Esophagus squamous epithelium (tissue), 5 donors: ENCODE measurements at regions not wholly inside any gene's neighbourhood (a gene's known extent, or its start where the extent isn't known, plus 50 kb on each side); places are given as distances from the start of the nearest gene placed in this dataset.
A peak's percentile ranks its signal among the peaks of the same experiment; 100 is the strongest.

Experiments used
- DNase-seq: peaks from one replicate; lab custom pipeline; 2025; lab: John Stamatoyannopoulos, UW
- H3K27ac ChIP-seq, 4 donors: fragments of 200-600 bp; sonication (generic); one replicate each; pipeline ENCODE4 v1.5.1; 2016 to 2019; ENCODE audit warnings: mild to moderate bottlenecking in 1 of 4
- H3K27me3 ChIP-seq, 4 donors: fragments of 200-600 bp; sonication (generic); 1 replicate in 3 of 4; 2 replicates in 1 of 4; pipeline versions ENCODE4 v1.5.1 to v1.6.0; 2017 to 2021; ENCODE audit warnings: antibody characterized with exemption in 1 of 4
- H3K36me3 ChIP-seq, 3 donors: fragments of 200-600 bp; sonication (generic); one replicate each; pipeline ENCODE4 v1.5.1; 2016 to 2019
- H3K4me1 ChIP-seq, 3 donors: fragments of 200-600 bp; sonication (generic); one replicate each; pipeline ENCODE4 v1.5.1; 2017 to 2019
- H3K4me3 ChIP-seq, 4 donors: fragments of 200-600 bp; sonication (generic); 1 replicate in 3 of 4; 2 replicates in 1 of 4; pipeline ENCODE4 v1.5.1; 2016 to 2019; ENCODE audit warnings: mild to moderate bottlenecking in 2 of 4, moderate library complexity in 1 of 4
- H3K9me3 ChIP-seq, 3 donors: fragments of 200-600 bp; sonication (generic); one replicate each; pipeline ENCODE4 v1.5.1; 2016 to 2019
- CTCF ChIP-seq, 6 experiments: fragments of 450-650 bp in 4 of 6; fragments of 200-600 bp in 2 of 6; sonication (generic) in 2 of 6; IDR thresholded peaks; one replicate each; pipeline ENCODE4 v1.5.1; 2016 to 2019; ENCODE audit warnings: antibody characterized with exemption in 6 of 6, mild to moderate bottlenecking in 4 of 6, moderate library complexity in 4 of 6
- POLR2A ChIP-seq, 4 donors: fragments of 450-650 bp; IDR thresholded peaks; one replicate each; pipeline ENCODE4 v1.6.1; 2017; ENCODE audit warnings: antibody characterized with exemption in 4 of 4, mild to moderate bottlenecking in 4 of 4, moderate library complexity in 3 of 4
- WGBS, 2 donors: methylation state at CpG; one replicate each; pipeline ENCODE4 v1.1.5; 2018; 5-methylcytosine and 5-hydroxymethylcytosine counted together
- intact Hi-C: fragments of 100-400 bp; cut with DNase I; formaldehyde crosslinking; loops from one replicate; pipeline ENCODE4 v1.15.0; 2022
- donor health status: DM: yes; HTN: yes; CAD: no.

GRCh38 chr12:46468160-46468559 is 95.6 kb upstream of the SLC38A2 start:
- Histone ChIP-seq H3K9me3 (no peaks in the 10 kb centered on the region), H3K4me1 (peaks cover 0 to 22% (median 10%) of the 10 kb centered on the region in 3 donors), H3K27ac (no peak overlapping the region), H3K4me3 (no peak overlapping the region), H3K36me3 (no peaks in the 10 kb centered on the region), H3K27me3 (no peaks in the 10 kb centered on the region)
- WGBS, 2 donors: 78 to 82% methylated on average over 6 of the region's 6 CpGs
- TF ChIP-seq CTCF (IDR thresholded peaks at IDR 0.05) (no peak), POLR2A (IDR thresholded peaks at IDR 0.05) (no peak)
- no peak for DNase-seq
- intact Hi-C loops: no loop called here

- TF ChIP-seq CTCF (IDR thresholded peaks at IDR 0.05) (no peak), POLR2A (IDR thresholded peaks at IDR 0.05) (no peak)
- Histone ChIP-seq H3K9me3 (no peaks in the 10 kb centered on the region), H3K27me3 (no peaks in the 10 kb centered on the region), H3K36me3 (no peaks in the 10 kb centered on the region), H3K27ac (no peak overlapping the region), H3K4me3 (no peak overlapping the region), H3K4me1 (peaks cover 9 to 38% (median 28%) of the 10 kb centered on the region in 3 donors)
- no peak for DNase-seq
- intact Hi-C loops: no loop called here
Measured at GRCh38 chr12:46465307-46465706, 92.7 kb upstream of the SLC38A2 start.

GRCh38 chr12:46464863-46465262 is 92.3 kb upstream of the SLC38A2 start:
- Histone ChIP-seq H3K27me3 (no peaks in the 10 kb centered on the region), H3K4me3 (no peak overlapping the region), H3K9me3 (no peaks in the 10 kb centered on the region), H3K4me1 (peaks cover 9 to 39% (median 28%) of the 10 kb centered on the region in 3 donors), H3K27ac (no peak overlapping the region), H3K36me3 (no peaks in the 10 kb centered on the region)
- no peak for TF ChIP-seq CTCF (IDR thresholded peaks at IDR 0.05)
- TF ChIP-seq POLR2A (IDR thresholded peaks at IDR 0.05): no peak
- DNase-seq: no peak
- 94 to 96% methylated on average over 3 of the region's 3 CpGs for WGBS, 2 donors
- intact Hi-C loops: no loop called here

DNA sequence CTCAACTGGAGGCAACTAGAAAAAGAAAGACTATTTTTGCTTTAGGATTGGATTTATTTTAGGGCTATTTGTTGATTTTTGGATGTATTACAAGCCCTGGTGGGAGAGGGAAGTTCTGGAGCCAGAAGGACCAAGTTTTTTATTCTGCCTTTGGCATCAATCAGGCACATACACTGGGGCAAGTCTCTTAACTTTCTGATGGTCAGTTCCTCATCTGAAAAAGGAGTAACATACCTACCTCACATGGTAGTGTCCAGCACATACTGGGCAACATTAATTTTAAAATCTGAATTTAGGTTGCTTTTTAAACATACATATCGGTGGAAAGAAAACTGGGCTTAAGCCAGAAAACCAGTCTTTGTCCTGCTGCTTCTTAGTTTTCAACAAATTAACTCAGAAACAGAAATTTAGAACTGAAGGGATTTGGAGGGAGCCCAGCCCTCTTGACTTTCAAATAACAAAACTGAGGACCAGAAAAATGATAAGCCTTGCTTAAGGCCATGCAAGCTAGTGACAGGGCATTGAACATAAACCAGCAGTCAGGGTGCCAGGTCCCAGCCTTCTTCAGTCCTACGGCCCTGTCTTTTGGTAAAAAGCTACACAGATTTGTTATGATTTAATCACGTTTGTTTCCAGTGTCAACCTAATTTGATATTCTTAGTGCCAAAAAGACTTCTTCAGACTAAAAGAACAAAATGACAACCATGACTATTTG is 90.2 kb upstream of the SLC38A2 start:
- no peak for TF ChIP-seq POLR2A (IDR thresholded peaks at IDR 0.05)
- TF ChIP-seq CTCF (IDR thresholded peaks at IDR 0.05): no peak
- H3K27me3 ChIP-seq: no peaks in the 10 kb centered on the region
- intact Hi-C loops: no loop called here
- no peaks in the 10 kb centered on the region for H3K9me3 ChIP-seq
- DNase-seq: no peak
- no peak overlapping the region for H3K4me3 ChIP-seq
- WGBS, 2 donors: 35% methylated on average over 3 of the region's 3 CpGs
- H3K36me3 ChIP-seq: no peaks in the 10 kb centered on the region
- H3K27ac ChIP-seq: peak overlapping the region; percentile 6 to 61 (median 32)
- peaks cover 9 to 55% (median 35%) of the 10 kb centered on the region in 3 donors for H3K4me1 ChIP-seq

DNA sequence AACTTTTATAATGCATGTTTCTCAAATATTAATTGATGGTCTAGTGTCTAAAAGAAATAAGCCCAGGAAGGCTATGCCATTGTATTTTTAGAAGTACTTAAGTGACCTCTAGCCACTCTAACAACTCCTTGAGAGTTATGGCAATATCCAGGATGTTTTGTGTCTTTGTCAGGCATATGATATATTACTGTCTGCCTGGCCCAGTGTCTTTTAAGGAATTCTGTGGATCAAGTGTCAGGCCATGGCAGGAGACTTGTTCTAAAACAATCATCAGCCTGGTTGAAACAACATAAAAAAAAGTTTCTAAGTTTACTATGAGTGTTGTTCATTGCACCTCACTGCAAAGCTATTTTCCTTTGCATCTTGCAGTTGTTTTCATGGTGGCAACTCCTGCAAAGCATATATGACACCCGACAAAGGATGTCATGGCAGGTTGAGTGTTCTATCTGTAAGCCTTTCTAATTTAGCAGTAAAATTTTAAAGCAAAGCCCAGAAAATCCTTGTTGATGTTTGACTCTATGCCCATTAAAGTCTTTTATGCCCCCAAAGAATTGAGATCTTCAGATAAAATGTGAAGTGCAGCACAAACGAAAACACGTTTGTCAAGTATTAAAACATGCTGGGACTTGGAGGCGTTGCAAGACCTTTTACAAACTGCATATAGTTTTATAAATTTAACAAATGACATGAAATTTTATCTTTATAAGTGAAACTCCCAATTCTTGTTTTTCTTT is 89.5 kb upstream of the SLC38A2 start:
- 32 to 35% methylated on average over 4 of the region's 4 CpGs for WGBS, 2 donors
- no peak for TF ChIP-seq POLR2A (IDR thresholded peaks at IDR 0.05)
- no peak for TF ChIP-seq CTCF (IDR thresholded peaks at IDR 0.05)
- H3K4me1 ChIP-seq: peaks cover 9 to 55% (median 35%) of the 10 kb centered on the region in 3 donors
- H3K27me3 ChIP-seq: no peaks in the 10 kb centered on the region
- intact Hi-C loops: no loop called here
- DNase-seq: no peak
- no peaks in the 10 kb centered on the region for H3K36me3 ChIP-seq
- H3K9me3 ChIP-seq: no peaks in the 10 kb centered on the region
- H3K27ac ChIP-seq: peak overlapping the region; percentile 10 to 61 (median 40)
- no peak overlapping the region for H3K4me3 ChIP-seq
